Progenitor cell of endocrine pancreas (in vitro differentiated cells): ENCODE measurements at regions not wholly inside any gene's neighbourhood (a gene's known extent, or its start where the extent isn't known, plus 50 kb on each side); places are given as distances from the start of the nearest gene placed in this dataset.
"Not testable (repeated sequence)": the region's sequence is repeated elsewhere in the genome, so short reads cannot be mapped to it uniquely, and the experiment has no call there.

ENCODE experiments used
- DNase-seq: peaks from one replicate; pipeline ENCODE4 v3.0.0; 2021; ENCODE audit warnings: low spot score; ENCODE audit not compliant: unreplicated experiment
- H3K27ac Mint-ChIP-seq: 2 replicates; pipeline ENCODE4 v1.8.0; 2021; ENCODE audit warnings: mild to moderate bottlenecking, moderate library complexity, mixed read lengths
- H3K27me3 Mint-ChIP-seq: 2 replicates; pipeline ENCODE4 v1.8.0; 2021; ENCODE audit warnings: mixed read lengths
- H3K36me3 Mint-ChIP-seq: 2 replicates; pipeline ENCODE4 v1.8.0; 2022; ENCODE audit warnings: mixed read lengths; ENCODE audit not compliant: insufficient read depth
- H3K4me1 Mint-ChIP-seq: 2 replicates; pipeline ENCODE4 v1.8.0; 2021; ENCODE audit warnings: low read depth, mixed read lengths
- H3K4me3 Mint-ChIP-seq: 2 replicates; pipeline ENCODE4 v1.8.0; 2021; ENCODE audit warnings: low read depth, mild to moderate bottlenecking, moderate library complexity, mixed read lengths
- H3K9me3 Mint-ChIP-seq: 2 replicates; pipeline ENCODE4 v1.8.0; 2021; ENCODE audit warnings: low read depth, mixed read lengths
- TF ChIP-seq, protein P1 (sequence below): fragments of 200-600 bp; sonication (generic); IDR thresholded peaks from one replicate; pipeline ENCODE4 v1.5.0; 2021; ENCODE audit warnings: antibody characterized with exemption, mild to moderate bottlenecking; ENCODE audit not compliant: unreplicated experiment

DNA sequence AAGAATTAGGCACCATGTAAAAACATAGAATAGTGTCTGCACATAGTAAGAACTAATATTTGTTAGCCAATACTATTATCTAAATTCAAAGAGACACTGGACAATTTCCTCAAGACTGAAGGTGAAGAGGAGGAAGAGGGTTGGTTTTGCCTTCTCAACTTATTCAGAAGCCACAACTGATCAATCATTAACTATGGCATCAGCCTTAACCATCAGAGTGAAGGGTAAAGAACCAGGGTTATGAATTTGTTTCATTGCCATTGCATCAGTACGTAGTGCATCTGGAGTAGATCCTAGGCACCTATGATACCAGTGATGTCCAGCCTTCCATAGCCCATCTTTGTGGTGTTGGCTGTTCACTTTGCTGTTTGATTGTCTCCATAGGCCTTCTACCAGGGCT lies 421.7 kb upstream of the DEPDC1 start:
- TF ChIP-seq, protein P1, sequence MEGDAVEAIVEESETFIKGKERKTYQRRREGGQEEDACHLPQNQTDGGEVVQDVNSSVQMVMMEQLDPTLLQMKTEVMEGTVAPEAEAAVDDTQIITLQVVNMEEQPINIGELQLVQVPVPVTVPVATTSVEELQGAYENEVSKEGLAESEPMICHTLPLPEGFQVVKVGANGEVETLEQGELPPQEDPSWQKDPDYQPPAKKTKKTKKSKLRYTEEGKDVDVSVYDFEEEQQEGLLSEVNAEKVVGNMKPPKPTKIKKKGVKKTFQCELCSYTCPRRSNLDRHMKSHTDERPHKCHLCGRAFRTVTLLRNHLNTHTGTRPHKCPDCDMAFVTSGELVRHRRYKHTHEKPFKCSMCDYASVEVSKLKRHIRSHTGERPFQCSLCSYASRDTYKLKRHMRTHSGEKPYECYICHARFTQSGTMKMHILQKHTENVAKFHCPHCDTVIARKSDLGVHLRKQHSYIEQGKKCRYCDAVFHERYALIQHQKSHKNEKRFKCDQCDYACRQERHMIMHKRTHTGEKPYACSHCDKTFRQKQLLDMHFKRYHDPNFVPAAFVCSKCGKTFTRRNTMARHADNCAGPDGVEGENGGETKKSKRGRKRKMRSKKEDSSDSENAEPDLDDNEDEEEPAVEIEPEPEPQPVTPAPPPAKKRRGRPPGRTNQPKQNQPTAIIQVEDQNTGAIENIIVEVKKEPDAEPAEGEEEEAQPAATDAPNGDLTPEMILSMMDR = no peak
- Mint-ChIP-seq H3K4me1 (peaks cover 7% of the 10 kb centered on the region), H3K27me3 (no peaks in the 10 kb centered on the region)

DNA sequence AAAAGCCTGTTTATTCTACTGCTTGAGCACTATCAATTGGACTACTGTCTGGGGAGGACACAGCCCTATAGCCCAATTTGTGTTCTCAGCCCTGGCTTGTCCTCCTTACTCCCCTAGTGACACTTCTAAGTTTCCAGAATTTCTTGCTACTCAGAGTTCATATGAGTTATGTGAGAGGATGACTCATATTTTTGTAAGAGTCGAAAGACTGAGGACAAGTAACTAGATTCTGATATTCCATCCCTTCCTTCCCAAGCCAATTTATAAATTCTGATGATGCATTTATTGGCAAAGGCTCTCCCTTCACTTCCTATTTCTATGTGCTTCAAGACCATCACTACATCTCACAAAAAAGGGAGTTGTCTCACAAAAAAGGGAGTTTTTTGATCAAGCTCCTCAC lies 422.2 kb upstream of the DEPDC1 start:
- no peak for DNase-seq
- TF ChIP-seq, protein P1 = no peak
- no peak overlapping the region for H3K27ac Mint-ChIP-seq
- H3K27me3 Mint-ChIP-seq = no peaks in the 10 kb centered on the region
- no peaks in the 10 kb centered on the region for H3K36me3 Mint-ChIP-seq
- no peak overlapping the region for H3K4me3 Mint-ChIP-seq
- peaks cover 5% of the 10 kb centered on the region for H3K9me3 Mint-ChIP-seq
- peaks cover 7% of the 10 kb centered on the region for H3K4me1 Mint-ChIP-seq

More for the DNA sequence above, 421.7 kb upstream of the DEPDC1 start:
- no peak overlapping the region for H3K4me3 Mint-ChIP-seq
- H3K36me3 Mint-ChIP-seq = no peaks in the 10 kb centered on the region
- peaks cover 5% of the 10 kb centered on the region for H3K9me3 Mint-ChIP-seq
- no peak overlapping the region for H3K27ac Mint-ChIP-seq
- DNase-seq = no peak

DNA sequence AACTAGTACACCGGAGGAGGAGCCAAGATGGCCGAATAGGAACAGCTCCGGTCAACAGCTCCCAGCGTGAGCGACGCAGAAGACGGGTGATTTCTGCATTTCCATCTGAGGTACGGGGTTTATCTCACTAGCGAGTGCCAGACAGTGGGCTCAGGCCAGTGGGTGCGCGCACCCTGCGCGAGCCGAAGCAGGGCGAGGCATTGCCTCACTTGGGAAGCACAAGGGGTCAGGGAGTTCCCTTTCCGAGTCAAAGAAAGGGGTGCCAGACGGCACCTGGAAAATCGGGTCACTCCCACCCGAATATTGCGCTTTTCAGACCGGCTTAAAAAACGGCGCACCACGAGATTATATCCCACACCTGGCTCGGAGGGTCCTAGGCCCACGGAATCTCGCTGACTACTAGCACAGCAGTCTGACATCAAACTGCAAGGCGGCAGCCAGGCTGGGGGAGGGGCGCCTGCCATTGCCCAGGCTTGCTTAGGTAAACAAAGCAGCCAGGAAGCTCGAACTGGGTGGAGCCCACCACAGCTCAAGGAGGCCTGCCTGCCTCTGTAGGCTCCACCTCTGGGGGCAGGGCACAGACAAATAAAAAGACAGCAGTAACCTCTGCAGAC lies 426.7 kb upstream of the DEPDC1 start:
- not testable (repeated sequence) for H3K4me1 Mint-ChIP-seq, H3K27ac Mint-ChIP-seq, DNase-seq, H3K4me3 Mint-ChIP-seq, H3K36me3 Mint-ChIP-seq, H3K9me3 Mint-ChIP-seq, H3K27me3 Mint-ChIP-seq

DNA sequence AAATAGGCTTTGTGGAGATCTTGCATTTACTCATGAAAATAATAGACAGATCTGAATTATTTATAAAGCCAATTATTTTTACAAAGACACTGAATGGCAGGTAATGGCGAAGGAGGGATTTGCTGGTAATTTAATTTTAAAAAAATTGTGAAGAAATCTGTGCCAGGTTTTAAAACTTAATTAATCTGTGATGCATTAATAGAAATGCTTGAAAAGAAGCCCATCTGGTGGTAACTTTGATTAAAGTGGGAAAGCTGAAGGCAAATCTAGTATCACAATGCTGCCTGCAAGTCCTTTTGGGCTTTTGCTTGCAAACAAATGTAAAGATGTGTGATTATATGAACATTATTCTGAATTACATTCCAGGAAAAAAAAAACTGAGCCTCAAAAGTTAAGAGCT lies 433.2 kb upstream of the DEPDC1 start:
- TF ChIP-seq, protein P1 = no peak
- no peaks in the 10 kb centered on the region for H3K36me3 Mint-ChIP-seq
- H3K4me3 Mint-ChIP-seq = no peak overlapping the region
- no peak for DNase-seq
- H3K27ac Mint-ChIP-seq = no peak overlapping the region
- H3K9me3 Mint-ChIP-seq = no peaks in the 10 kb centered on the region
- no peaks in the 10 kb centered on the region for H3K27me3 Mint-ChIP-seq
- H3K4me1 Mint-ChIP-seq = no peaks in the 10 kb centered on the region

DNA sequence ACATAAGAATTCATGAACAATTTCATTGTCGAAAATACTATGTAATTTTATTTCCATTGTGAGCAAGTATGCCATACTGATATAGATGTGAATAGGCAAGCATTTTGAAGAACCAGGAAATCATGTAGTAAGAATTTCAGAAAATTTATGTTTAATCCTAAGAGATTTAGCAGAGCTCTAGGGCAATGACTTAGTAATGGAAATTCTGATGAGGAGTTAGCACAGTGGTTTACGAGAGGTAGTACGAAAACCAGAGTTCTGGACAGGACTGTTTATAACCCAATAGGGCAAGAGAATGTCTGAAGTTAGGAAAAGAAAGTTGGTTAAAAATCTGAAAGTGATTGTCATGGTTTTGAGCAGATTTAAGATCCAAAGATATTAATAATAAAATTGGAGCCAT lies 439.6 kb upstream of the DEPDC1 start:
- TF ChIP-seq, protein P1 = no peak
- Mint-ChIP-seq H3K27me3 (no peaks in the 10 kb centered on the region), H3K36me3 (no peaks in the 10 kb centered on the region), H3K4me3 (no peak overlapping the region), H3K9me3 (no peaks in the 10 kb centered on the region), H3K27ac (no peak overlapping the region), H3K4me1 (no peaks in the 10 kb centered on the region)
- no peak for DNase-seq

DNA sequence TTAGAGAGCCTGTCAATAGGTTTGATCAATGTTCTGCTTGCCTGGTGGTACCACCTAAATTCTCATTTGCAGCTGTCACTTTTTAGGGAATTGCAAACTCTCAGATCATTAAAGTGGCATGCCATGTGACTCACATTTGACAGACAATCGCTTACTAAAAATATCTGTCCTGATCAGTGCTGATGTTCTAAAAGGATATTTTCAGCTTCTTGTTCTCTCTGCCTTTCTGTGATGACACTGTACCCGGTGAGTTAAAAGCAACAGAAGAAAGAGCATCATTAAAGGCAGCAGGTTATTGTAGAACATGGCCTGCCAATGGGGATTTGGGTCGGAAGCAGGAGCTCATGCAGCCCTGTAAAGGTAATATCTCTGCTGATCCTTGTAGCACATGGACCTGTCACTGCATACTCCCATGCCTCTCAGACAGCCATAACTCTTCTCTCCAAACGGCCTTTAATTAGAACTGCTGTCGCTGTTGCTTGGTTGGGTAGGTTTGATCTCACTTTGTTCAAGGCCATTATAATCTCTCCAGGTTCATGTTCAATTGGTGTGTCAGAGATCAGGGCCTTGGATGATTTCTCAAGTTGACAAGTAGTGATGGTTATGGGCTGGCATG lies 441.3 kb upstream of the DEPDC1 start:
- Mint-ChIP-seq H3K4me3 (no peak overlapping the region), H3K27me3 (no peaks in the 10 kb centered on the region), H3K4me1 (no peaks in the 10 kb centered on the region), H3K9me3 (no peaks in the 10 kb centered on the region), H3K36me3 (no peaks in the 10 kb centered on the region), H3K27ac (no peak overlapping the region)
- DNase-seq = no peak
- TF ChIP-seq, protein P1 = no peak
